ENCODE measurements at regions not wholly inside any gene's neighbourhood (a gene's known extent, or its start where the extent isn't known, plus 50 kb on each side); places are given as distances from the start of the nearest gene placed in this dataset.

DNA sequence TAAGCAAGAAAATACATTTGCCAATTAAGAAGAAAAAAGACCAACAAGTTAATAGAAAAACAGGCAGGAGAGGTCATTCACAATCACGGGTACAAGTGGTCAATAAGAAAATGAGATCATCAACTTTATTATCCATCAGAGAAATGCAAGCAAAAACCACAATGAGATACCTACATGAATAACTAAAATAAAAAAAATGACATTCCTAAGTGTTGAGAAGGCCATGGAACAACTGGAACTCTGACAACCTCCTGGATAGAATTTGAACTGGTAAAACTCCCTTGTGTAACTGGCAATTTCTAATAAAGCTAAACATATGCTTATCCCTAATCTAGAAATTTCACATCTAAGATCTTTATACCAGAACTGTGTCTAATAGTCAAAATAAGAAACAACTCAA, 135.4 kb upstream of the BACE2 start:
- no peak overlapping the region for H3K4me3 ChIP-seq (ENCODE audit: low read depth, low read length)
- no peak for DNase-seq (ENCODE audit: low read depth)
- TF ChIP-seq, protein P1, sequence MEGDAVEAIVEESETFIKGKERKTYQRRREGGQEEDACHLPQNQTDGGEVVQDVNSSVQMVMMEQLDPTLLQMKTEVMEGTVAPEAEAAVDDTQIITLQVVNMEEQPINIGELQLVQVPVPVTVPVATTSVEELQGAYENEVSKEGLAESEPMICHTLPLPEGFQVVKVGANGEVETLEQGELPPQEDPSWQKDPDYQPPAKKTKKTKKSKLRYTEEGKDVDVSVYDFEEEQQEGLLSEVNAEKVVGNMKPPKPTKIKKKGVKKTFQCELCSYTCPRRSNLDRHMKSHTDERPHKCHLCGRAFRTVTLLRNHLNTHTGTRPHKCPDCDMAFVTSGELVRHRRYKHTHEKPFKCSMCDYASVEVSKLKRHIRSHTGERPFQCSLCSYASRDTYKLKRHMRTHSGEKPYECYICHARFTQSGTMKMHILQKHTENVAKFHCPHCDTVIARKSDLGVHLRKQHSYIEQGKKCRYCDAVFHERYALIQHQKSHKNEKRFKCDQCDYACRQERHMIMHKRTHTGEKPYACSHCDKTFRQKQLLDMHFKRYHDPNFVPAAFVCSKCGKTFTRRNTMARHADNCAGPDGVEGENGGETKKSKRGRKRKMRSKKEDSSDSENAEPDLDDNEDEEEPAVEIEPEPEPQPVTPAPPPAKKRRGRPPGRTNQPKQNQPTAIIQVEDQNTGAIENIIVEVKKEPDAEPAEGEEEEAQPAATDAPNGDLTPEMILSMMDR (IDR thresholded peaks at IDR 0.05; ENCODE audit: insufficient read depth, low read depth, low read length, missing control alignments) = no peak

DNA sequence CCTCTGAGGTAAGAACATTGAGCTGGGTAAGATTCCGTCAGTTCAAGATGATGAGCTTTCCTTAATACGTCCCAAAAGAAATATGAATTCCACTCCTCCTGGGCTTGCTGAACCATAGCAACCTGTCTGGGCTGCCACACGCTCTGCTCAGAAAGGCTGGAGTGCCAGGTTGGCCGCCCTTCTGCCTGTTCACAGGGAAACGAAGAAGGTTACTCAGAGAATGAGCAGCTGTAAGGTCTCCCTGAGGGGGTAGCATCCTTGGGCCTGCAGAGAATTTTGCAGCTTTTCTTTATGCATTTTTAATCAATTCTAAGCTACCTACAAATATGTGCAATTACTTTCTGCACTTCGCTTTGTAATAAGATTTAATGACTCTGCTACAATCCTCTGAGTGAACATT, 130.7 kb upstream of the BACE2 start:
- TF ChIP-seq, protein P1 (IDR thresholded peaks at IDR 0.05; ENCODE audit: insufficient read depth, low read depth, low read length, missing control alignments) = no peak
- DNase-seq (ENCODE audit: low read depth) = no peak
- H3K4me3 ChIP-seq (ENCODE audit: low read depth, low read length) = no peak overlapping the region

DNA sequence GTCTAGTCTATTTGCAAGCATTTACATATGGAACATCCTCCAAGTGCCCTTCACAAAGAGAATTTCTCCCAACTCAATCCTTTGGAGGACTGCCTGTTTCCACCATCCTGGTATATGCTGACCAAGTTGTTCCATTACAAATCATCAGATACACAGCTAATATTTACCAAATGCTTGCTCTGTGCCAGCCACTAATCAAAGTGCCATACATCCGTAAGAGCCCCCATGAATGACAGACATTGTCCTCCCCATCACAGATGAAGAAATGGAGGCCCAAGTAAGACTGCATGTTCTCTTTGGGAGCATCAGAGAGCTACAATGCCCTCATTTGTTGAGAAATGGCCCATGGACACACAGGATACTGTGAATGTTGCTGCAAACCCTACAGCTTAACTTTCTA, 130.0 kb upstream of the BACE2 start:
- TF ChIP-seq, protein P1 (IDR thresholded peaks at IDR 0.05; ENCODE audit: insufficient read depth, low read depth, low read length, missing control alignments) = no peak
- H3K4me3 ChIP-seq (ENCODE audit: low read depth, low read length) = no peak overlapping the region
- no peak for DNase-seq (ENCODE audit: low read depth)

DNA sequence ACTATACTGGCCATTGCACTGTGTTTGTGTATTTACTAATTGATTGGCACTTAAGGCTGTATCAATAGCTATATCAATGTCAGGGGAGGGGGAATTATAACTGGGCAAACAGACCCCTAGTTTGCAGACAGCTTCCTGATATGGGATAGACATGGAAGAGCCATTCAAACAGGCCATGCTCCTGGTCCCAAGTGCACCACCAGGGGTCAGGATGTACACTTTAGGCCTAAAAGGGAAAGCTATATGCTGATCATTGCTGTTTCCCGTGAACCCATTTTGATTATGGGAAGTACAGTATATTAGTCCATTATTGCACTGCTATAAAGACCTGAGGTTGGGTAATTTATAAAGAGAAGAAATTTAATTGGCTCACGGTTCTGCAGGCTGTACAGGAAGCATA, 124.9 kb upstream of the BACE2 start:
- no peak for DNase-seq (ENCODE audit: low read depth)
- TF ChIP-seq, protein P1 (IDR thresholded peaks at IDR 0.05; ENCODE audit: insufficient read depth, low read depth, low read length, missing control alignments) = peak; percentile 6
- H3K4me3 ChIP-seq (ENCODE audit: low read depth, low read length) = no peak overlapping the region

DNA sequence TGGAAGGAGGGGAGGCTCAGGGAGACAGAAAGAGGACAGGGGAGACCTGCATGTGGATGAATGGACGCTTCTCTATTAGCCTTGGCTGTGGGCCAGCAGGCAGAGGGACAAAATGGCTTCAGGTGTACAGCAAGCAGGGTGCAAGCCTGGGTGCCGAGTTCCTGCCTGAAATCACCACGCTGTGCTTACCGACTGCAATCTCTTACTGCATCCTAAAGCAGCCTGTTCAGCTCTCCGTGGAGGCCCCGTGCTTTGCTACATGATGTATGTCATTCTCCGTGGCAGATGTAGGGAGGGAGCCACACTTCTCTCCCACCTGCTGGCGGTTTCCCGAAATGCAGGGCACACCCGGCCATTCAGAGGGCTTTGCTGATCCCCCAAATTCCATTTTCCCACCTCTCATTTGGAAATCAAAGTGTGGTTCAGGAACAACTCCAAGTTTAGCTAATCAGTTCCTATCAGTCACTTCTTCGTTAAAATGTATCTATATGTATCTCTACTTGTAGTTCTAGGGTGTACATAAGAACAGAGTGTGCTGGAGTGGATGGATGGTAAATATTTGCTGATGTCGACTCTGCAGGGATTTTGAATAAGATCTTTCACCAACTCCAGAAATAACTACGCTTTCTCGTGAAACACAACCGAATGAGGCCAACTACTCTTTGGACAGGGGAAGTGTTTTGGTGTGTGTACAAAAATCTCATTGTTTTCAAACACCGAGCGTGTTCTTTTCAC, 122.3 kb upstream of the BACE2 start:
- TF ChIP-seq, protein P1 (IDR thresholded peaks at IDR 0.05; ENCODE audit: insufficient read depth, low read depth, low read length, missing control alignments) = peak; percentile 22
- peak; percentile 1 for DNase-seq (ENCODE audit: low read depth)
- H3K4me3 ChIP-seq (ENCODE audit: low read depth, low read length) = no peak overlapping the region

DNA sequence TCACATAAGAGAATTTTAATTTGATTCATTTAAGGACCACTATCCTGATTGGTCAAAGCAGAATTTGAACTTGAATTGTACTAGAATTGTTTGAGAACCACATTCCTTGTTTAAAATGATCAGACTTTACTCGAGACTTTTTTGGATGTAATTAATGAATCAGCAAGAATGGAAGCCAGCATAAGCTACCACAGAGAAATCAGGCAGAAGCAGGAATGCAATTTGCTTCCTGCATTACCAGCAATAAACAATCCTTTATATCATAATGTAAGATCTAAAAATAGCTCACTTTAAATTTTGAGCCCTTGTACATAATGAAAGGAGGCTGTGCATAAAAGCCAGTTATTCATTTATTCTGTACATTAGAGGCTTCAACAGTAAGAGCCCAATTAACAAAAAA, 119.8 kb upstream of the BACE2 start:
- DNase-seq (ENCODE audit: low read depth) = no peak
- no peak overlapping the region for H3K4me3 ChIP-seq (ENCODE audit: low read depth, low read length)
- TF ChIP-seq, protein P1 (IDR thresholded peaks at IDR 0.05; ENCODE audit: insufficient read depth, low read depth, low read length, missing control alignments) = no peak

DNA sequence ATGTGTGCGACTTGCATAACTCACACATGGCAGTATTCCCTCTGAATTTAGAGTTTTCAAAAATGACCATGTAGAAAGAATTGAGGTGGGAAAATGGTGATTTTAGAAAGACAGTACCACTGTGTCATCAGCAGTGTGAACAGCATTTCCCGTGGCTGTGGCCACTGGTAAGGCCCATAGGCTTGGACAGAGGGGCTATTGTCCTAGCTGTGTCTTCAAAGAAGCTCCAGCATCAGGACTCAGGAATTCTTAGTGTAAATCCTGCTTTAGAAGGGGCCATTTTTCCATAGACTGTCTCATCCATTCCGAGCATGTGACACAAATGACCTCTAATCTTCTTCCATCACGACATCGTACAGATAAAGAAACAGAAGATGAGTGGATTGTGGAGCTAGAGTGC, 119.3 kb upstream of the BACE2 start:
- TF ChIP-seq, protein P1 (IDR thresholded peaks at IDR 0.05; ENCODE audit: insufficient read depth, low read depth, low read length, missing control alignments) = no peak
- DNase-seq (ENCODE audit: low read depth) = no peak
- H3K4me3 ChIP-seq (ENCODE audit: low read depth, low read length) = no peak overlapping the region
